A549 (cell line): ENCODE measurements at regions not wholly inside any gene's neighbourhood (a gene's known extent, or its start where the extent isn't known, plus 50 kb on each side); places are given as distances from the start of the nearest gene placed in this dataset.

Experiments used
- EP300 ChIP-seq, 2 experiments: fragments of >200 bp; sonication (Bioruptor Twin); formaldehyde crosslinking; IDR thresholded peaks; 2 replicates in 1 of 2; 3 replicates in 1 of 2; pipeline ENCODE4 v1.6.1; 2016 to 2017
- JUNB ChIP-seq: fragments of >200 bp; sonication (Bioruptor Twin); formaldehyde crosslinking; IDR thresholded peaks from 2 replicates; pipeline ENCODE4 v1.6.1; 2016
- TF ChIP-seq, protein P1 (sequence below): fragments of 200-600 bp; sonication (generic); IDR thresholded peaks from 2 replicates; pipeline ENCODE4 v1.6.1; 2016; ENCODE audit warnings: antibody characterized with exemption, mild to moderate bottlenecking, moderate library complexity
- TF ChIP-seq, protein P2 (sequence below): IDR thresholded peaks from 2 replicates; pipeline ENCODE4 v1.6.1; 2012
- TF ChIP-seq, protein P3 (sequence below): fragments of >200 bp; sonication (Bioruptor Twin); formaldehyde crosslinking; IDR thresholded peaks from 3 replicates; pipeline ENCODE4 v1.5.1; 2016

DNA sequence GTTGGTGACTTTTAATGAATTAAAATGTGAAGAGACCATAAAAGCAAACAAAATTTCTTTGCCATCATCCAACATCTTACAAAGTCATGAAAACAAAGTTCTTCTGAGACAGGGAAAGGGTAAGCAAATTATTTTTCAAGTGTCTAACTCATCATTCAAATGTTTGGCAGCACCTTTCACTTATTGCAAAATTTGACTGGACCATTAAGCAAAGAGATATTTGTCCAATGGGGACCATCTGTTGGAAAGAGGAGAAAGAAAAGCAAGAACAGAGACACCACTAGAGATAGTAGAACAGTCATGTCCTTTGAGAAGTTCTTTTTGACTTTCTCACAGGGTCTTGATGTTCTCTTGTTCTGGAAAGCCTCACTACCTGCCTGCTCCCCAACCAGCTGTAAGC, 330.1 kb downstream of the PAPSS1 start:
- TF ChIP-seq JUNB (no peak), EP300 (IDR thresholded peaks at IDR 0.05) (no peak)
- TF ChIP-seq, protein P1, sequence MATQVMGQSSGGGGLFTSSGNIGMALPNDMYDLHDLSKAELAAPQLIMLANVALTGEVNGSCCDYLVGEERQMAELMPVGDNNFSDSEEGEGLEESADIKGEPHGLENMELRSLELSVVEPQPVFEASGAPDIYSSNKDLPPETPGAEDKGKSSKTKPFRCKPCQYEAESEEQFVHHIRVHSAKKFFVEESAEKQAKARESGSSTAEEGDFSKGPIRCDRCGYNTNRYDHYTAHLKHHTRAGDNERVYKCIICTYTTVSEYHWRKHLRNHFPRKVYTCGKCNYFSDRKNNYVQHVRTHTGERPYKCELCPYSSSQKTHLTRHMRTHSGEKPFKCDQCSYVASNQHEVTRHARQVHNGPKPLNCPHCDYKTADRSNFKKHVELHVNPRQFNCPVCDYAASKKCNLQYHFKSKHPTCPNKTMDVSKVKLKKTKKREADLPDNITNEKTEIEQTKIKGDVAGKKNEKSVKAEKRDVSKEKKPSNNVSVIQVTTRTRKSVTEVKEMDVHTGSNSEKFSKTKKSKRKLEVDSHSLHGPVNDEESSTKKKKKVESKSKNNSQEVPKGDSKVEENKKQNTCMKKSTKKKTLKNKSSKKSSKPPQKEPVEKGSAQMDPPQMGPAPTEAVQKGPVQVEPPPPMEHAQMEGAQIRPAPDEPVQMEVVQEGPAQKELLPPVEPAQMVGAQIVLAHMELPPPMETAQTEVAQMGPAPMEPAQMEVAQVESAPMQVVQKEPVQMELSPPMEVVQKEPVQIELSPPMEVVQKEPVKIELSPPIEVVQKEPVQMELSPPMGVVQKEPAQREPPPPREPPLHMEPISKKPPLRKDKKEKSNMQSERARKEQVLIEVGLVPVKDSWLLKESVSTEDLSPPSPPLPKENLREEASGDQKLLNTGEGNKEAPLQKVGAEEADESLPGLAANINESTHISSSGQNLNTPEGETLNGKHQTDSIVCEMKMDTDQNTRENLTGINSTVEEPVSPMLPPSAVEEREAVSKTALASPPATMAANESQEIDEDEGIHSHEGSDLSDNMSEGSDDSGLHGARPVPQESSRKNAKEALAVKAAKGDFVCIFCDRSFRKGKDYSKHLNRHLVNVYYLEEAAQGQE = no peak
- TF ChIP-seq, protein P2, sequence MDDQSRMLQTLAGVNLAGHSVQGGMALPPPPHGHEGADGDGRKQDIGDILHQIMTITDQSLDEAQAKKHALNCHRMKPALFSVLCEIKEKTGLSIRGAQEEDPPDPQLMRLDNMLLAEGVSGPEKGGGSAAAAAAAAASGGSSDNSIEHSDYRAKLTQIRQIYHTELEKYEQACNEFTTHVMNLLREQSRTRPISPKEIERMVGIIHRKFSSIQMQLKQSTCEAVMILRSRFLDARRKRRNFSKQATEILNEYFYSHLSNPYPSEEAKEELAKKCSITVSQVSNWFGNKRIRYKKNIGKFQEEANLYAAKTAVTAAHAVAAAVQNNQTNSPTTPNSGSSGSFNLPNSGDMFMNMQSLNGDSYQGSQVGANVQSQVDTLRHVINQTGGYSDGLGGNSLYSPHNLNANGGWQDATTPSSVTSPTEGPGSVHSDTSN = no peak
- TF ChIP-seq, protein P3, sequence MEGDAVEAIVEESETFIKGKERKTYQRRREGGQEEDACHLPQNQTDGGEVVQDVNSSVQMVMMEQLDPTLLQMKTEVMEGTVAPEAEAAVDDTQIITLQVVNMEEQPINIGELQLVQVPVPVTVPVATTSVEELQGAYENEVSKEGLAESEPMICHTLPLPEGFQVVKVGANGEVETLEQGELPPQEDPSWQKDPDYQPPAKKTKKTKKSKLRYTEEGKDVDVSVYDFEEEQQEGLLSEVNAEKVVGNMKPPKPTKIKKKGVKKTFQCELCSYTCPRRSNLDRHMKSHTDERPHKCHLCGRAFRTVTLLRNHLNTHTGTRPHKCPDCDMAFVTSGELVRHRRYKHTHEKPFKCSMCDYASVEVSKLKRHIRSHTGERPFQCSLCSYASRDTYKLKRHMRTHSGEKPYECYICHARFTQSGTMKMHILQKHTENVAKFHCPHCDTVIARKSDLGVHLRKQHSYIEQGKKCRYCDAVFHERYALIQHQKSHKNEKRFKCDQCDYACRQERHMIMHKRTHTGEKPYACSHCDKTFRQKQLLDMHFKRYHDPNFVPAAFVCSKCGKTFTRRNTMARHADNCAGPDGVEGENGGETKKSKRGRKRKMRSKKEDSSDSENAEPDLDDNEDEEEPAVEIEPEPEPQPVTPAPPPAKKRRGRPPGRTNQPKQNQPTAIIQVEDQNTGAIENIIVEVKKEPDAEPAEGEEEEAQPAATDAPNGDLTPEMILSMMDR = no peak
